ENCODE measurements at regions not wholly inside any gene's neighbourhood (a gene's known extent, or its start where the extent isn't known, plus 50 kb on each side); places are given as distances from the start of the nearest gene placed in this dataset.

DNA sequence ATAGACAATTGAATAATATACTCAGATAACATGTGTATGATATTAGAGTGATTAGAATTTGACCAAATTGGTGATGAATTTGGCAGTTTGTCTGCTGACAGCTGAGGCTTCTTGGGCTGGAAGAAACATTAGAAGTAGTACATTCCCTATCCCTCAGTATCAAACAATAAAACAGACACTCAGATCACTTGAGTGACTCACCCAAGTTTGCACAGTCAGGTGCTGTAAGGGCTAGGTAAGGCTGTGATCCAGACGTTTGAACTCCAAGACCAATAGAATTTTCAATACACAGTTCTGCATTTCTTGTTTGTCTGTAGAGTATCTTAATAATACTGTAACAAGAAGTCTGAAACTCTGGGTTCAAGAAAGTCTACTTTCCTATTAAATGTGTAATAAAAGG is 223.5 kb downstream of the POSTN start:
- TF ChIP-seq FOXA1 (IDR thresholded peaks at IDR 0.05) (no peak), TARDBP (IDR thresholded peaks at IDR 0.05) (no peak), FOXM1 (IDR thresholded peaks at IDR 0.05; ENCODE audit: borderline replicate concordance) (no peak), SUZ12 (IDR thresholded peaks at IDR 0.05) (no peak), BHLHE40 (IDR thresholded peaks at IDR 0.05; ENCODE audit: borderline replicate concordance) (no peak), SP1 (IDR thresholded peaks at IDR 0.05) (no peak), ZNF384 (IDR thresholded peaks at IDR 0.05) (no peak), LEF1 (IDR thresholded peaks at IDR 0.05; ENCODE audit: borderline replicate concordance) (no peak)

All from HEK293T (cell line).